RPMI8226 (cell line): ENCODE measurements at regions not wholly inside any gene's neighbourhood (a gene's known extent, or its start where the extent isn't known, plus 50 kb on each side); places are given as distances from the start of the nearest gene placed in this dataset.
"Not testable (repeated sequence)": the region's sequence is repeated elsewhere in the genome, so short reads cannot be mapped to it uniquely, and the experiment has no call there.

Source experiments
- DNase-seq: peaks from one replicate; pipeline ENCODE4 v3.0.0-alpha.2; 2015

DNA sequence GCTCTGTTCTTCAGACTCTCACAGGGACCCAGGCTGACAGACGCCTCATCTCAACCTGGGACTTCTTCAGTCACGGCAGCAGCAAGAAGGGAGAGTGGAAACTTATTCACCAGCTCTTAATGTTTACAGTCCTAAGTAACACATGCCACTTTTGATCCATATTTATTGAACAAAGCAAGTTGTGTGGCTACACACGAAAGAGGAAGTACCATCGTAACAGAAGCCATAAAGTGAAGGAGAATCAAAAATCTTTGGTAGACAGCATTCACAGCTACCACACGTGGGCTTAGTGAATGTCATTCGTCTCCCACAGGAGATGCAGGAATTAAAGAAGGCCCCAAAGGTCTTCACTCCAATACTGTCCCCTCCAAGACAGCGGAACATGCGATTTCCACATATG lies 582.6 kb downstream of the CETN3 start:
- no peak for DNase-seq

DNA sequence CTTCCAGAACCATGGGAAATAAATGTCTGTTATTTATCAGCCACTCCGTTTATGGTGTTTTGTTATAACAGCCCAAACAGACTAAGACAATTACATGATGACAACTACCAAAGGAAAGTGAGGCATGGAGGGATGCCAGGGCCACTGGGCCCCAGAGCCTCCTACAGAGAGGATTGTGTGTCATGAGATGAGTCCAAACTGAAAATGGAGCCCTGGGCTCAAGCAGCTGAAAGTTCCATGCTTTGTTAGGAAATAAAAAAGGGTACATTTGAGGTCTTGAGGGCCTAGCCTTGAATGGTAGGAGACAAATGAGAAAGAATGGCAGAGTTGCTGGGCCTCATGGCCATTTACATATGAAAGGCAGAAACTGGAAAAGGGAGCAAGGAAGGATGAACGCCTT lies 586.5 kb downstream of the CETN3 start:
- DNase-seq = no peak

DNA sequence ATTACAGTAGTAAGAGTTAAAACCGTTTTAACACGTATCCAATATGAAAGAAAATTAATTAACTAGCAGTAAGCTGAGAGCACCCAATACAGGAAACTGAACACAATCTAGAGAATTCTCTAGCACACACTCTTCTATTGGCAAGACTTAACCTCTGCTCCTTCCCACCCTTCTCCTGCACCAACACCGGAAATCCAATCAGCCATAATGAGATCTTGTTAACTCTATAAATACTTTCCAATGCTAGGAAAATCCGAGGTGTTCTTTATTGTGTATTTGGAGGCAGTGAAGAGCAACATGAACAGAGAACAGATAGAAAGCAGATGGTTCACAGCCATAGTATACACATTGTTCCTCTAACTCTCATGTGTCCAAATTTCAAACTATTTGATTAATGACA lies 591.7 kb downstream of the CETN3 start:
- no peak for DNase-seq

DNA sequence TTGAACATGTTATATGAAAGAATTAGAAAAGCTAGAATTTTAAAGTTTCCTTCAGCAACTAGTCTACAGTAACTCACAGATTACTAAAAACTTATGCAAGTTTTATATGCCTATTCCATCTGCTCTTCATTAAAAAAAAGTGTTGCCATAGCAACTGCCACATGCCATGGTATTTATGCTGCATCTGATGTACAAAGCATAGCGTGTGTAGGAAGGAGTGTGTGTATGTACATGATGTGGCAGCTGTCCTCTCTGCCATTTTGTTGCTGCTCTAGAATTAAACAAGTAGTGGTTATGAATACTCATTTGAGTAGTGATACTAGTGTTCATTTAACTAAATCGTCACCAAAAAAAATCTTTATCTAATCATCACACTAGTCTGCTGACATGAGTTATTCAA lies 593.5 kb downstream of the CETN3 start:
- DNase-seq = no peak

DNA sequence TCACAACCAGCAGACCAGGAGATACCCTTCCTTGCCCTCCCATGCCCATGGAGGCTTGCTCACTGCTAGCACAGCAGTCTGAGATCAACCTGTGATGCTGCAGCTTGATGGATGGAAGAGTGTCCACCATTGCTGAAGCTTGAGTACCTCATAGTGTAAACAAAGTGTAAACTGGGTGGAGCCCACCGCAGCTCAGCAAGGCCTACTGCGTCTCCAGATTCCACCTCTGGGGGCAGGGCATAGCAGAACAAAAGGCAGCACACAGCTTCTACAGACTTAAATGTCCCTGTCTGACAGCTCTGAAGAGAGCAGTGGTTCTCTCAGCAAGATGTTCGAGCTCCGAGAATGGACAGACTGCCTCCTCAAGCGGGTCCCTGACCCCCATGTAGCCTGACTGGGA lies 608.8 kb downstream of the CETN3 start:
- DNase-seq = not testable (repeated sequence)

DNA sequence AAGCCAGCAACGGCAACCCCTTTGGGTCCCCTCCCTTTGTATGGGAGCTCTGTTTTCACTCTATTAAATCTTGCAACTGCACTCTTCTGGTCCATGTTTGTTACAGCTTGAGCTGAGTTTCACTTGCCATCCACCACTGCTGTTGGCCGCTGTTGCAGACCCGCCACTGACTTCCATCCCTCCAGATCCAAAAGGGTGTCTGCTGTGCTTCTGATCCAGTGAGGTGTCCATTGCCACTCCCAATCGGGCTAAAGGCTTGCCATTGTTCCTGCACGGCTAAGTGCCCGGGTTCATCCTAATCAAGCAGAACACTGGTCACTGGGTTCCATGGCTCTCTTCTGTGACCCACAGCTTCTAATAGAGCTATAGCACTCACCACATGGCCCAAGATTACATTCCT lies 615.1 kb downstream of the CETN3 start:
- not testable (repeated sequence) for DNase-seq

DNA sequence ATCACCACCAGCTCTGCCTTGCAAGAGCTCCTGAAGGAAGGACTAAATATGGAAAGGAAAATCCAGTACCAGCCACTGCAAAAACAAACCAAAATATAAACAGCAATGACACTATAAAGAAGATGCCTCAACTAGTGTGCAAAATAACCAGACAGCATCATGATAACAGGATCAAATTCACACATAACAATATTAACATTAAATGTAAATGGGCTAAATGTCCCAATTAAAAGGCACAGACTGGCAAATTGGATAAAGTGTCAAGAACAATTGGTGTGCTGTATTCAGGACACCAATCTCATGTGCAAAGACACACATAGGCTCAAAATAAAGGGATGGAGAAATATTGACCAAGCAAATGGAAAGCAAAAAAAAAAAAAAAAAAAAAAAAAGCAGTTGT lies 629.8 kb downstream of the CETN3 start:
- DNase-seq = not testable (repeated sequence)

DNA sequence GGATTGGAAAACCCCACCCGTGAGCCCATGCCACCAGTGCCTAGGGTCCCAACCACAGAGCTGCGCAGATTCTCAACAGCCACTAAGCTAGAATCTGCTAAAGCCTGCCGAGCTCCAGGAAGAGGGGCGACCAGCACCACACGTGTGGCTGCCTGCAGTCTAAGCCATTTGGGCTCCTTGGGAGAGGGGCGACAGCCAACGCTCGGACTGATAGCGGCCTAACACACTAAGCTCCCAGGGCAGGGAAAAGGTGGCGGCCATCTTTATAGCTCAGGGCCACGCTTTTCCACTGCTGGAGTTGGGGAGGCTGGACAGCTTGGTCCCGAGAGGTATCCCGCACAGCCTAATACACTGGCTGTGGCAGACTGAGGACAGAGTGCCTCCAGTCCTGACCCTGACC lies 631.8 kb downstream of the CETN3 start:
- no peak for DNase-seq

DNA sequence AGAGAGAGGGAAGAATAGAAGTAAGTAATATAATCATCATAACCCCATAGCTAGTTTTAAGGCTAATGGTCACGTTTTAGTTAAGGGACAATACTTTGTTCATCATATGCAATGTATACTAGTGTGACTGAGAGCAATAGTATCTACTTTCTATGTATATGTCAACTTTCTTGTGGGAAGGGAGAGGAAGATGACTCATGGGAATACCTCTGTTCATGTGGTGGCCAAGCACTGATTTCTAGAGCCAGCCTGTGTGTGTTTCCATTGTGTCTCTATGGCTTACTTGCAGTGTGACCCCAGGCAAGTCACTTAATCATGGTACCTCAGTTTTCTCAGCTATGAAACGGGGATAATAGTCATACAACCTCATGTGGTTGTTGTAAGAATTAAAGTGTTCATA lies 639.6 kb downstream of the CETN3 start:
- DNase-seq = no peak

DNA sequence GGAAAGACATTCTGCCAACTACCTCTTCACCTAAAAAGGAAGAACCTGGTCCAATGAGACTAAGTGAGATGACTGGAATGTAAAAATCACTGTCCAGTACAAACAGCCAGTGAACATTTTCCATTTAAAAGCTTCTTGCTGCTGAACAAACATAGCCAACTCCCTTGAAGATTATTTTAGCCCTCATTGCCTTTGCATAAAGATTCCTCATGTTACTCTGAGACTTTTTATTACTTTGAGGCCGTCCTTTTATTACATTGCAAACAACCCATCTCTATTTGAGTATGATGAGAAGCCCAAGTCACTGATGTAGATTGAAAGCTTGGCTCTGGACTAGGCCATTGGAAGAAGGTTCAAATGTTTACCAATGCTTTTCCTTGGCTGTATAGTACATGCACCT lies 649.8 kb downstream of the CETN3 start:
- no peak for DNase-seq

DNA sequence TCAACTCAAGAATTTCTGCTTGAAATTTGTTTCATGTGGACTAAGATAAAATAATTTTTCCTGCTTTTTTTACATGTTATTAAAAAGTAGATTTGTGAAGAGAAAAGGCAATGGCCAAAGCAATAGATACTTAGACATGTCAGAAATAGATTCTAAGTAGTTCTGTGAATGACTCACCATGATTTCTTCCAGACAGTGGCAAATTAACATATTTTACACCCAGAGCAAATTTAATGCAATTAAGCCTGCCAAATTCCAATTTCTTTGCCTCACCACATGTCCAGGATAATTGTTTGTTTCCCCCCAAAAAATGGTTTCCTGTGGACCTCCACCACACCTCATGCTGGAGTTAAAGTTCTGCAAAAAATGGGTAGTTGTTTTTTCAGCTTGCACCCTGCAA lies 651.4 kb downstream of the CETN3 start:
- DNase-seq = no peak

DNA sequence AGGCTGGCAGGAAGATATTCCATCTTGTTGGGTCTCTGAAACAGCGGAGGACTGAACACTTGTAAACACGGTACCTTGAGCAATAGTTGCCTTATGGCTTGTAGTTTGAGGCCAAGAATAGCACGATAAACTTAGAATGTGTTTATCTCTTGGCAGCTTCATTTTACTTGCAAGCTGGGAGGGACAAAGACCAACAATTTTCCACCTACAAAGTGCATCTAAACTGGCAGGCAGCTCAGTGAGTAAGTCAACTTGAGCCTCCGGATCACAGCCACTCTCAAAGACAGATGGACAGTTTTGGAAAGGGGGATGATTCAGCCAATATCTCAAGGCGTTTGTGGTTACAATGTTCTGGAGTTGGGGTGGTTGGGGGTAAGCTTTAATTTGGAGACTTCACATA lies 652.6 kb downstream of the CETN3 start:
- DNase-seq = no peak

DNA sequence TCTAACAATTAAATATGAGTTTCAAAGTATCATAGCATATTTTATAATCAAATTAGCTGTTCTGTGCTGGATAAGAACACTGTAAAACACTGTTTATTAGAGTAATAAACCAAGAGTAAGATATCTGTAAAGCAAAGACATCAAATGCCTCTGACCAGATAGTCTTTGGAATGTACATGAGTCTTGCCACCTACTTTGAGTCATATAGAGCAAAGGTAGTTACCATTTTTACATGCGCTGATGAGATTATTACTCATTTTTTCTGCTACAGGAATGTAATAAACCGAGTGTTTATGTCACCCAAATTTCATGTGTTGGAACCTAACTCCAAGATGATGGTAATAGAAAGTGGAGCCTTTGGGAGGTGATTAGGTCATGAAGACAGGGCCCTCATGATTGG lies 654.5 kb downstream of the CETN3 start:
- no peak for DNase-seq

DNA sequence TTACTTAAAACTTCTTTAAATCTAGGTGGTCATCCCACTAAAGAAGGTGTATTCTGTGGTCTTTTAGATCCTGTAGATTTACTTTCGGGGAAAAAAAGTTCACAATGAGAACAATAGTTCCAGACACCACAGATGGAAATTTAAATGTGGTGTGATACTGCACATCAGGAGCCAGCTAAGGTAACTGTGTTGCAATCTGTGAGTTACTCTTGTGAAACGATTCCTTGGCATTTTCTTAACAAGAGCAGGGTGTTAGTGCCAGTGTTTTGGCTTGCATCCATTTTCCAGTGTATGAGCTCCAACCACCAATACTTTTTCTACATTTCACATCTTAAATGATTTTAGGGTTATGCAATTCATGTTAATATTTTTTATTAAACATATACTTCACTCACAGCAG lies 674.5 kb downstream of the CETN3 start:
- no peak for DNase-seq

DNA sequence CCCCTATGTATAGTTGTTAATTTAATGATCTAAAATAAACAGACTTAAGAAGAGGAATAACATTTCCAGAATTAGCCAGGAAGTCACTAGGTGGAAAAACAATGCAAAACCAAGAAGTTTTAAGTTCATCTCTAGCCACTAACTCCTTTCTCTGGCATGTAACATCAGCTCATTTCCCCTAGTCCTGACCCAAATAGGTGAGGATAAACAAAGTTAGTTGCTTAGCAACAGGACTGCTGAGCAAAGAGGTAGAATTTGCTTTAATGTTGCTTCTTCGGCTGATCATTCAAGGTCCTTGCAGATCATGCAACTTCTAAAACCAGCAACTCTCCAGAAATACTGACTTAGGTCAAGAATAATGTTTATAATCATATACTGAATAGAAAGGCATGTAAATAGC lies 675.8 kb downstream of the CETN3 start:
- no peak for DNase-seq

DNA sequence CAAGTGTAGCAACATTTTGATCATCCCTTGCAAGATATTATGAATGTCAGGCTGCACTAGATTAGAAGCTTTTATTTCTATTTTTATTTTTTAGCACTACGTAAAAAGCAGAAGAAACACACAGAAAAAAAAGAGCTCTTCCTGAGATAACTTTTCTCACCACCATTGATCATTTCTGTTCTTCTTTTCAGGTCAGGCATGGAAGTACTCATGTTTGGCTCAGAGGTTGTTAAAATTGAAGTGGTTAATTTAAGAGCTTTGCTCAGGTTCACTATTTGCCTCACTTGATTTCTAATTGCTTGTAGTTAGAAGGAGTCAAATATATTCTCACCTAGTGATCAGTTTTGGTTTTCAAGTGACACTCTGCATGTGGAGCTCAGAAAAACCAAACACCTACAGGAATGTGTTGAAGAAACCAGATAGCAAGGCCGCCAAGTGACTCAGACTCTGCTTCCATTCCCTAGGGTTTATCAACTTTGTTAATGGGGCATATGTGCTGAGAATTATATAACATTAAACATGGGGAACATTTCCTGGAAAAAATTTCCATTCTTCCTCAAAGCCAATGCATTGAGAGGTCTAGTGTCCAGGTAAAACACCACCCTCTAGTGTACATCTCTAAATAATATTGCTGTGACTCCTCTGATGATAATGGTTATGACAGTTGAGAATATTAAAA lies 679.8 kb downstream of the CETN3 start:
- DNase-seq = no peak

DNA sequence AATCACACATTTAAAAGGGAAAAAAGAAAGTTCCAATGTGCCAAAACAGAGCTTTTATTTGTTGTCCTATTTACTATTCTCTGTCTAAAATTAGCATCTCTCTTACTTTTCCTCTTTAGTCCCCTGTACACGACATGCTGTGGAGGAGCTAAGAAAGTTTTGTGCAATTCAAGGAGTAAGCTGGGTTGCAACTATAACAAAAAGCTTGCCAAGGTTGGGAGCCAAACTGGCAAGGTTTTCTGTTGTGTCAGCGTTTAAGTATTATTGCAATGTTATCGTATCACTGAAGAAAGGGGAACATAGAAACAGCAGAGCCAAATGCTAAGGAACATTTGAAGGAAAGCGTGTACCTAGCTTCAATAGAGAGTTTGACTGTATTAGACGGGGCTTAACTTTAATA lies 680.8 kb downstream of the CETN3 start:
- DNase-seq = peak; percentile 21

DNA sequence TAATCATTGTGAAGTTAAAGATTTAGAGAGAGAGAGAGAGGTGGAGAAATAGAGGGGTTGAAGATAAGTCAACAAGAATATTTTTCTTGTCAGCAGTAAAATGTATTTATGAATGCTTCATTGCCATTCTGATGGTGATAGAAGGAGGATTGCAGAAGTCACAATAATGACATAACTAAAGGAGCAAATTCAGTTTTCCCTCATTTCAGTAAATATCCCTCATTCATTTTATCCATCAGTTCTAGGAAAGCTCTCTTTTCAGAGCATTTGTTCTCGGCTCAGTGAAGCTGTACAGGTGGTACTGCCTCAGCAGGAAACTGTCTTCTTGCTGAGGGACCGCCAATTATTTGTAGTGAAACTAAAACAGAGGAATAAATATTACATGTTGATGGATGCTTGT lies 681.4 kb downstream of the CETN3 start:
- DNase-seq = no peak

DNA sequence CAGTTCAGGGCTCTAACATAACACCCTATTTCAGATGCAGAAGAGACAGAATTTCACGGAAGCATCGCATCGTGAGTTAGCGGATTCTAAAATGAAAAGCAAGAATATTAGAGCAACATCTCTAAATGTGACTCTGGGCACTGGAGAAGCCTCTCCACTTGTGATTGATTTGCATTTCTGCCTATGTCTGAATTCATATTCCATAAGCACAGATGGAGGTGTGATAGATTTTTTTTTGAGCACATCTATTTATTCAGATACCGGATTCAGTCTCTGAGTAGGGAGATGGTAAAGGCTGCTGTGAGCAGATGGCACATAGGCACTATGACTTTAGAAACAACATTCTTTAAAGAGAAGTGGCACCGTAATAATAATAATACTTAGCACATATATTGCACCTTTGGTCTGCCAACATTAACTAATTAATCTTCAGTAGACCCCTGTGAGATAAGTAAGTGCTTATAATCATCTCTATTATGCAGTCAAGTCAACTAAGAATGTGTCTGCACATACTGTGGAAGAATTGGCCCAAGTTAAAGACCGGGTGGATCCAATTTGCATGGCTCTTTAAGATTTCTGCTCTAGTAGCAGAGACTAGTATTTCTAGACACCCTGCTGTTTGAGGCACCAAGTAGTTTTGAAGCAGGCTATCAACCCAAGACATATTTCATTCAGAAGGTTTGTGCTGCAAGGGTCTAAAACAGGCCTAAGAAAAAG lies 685.0 kb downstream of the CETN3 start:
- no peak for DNase-seq

DNA sequence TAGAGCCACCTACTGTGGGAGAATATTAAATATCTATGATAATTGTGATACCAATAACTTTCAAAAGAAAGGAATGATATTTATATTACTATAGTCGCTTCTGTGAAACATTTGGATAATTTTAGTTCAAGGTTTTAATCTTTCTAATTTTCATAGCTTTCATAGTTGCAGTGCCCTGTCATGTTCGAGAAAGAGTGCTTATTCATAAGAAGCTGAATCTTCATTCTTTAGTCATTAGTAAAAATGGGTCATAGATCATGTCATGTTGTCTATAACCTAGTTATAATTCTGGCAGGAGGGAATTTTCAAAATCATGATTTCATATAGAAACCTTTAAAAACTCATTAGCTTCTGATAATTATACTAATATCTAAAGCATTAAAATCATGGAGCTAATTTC lies 685.6 kb downstream of the CETN3 start:
- no peak for DNase-seq

DNA sequence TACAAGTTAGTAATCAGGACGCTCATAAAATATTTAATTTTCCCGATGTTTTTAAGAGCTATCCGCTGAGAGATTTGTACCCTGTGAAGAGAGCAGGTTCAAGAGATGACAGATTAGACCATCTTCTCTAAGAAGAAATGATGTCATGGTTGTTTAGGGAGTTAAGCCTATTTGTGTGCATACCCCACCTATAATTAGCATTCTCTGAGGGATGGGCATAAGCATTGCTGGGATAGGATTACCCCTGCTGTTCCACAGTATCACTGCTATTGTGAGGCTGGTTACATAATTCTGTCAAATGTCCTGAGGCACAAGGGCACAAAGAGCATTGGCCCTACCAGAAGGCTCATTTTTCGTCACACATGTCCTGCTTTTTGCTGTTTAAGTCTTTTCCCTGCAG lies 687.0 kb downstream of the CETN3 start:
- no peak for DNase-seq

DNA sequence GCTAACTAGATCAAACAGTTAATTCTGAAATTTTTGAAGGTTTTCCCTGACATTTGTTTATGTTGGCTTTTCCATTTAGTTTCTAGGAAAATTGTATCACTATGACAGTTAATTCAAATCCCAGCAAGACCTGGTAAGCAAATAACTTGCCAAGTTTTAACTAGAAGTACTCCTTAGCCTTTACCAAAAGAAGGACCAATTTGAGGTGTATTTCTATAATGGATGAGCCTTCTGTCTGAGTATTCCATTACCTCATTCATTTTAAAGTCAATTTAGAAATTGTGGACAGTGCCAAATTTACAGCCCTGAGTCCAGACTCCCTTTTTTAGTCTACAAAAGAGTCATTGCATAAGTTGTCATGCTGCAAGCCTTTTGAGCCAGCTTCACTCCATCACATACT lies 687.6 kb downstream of the CETN3 start:
- DNase-seq = no peak

DNA sequence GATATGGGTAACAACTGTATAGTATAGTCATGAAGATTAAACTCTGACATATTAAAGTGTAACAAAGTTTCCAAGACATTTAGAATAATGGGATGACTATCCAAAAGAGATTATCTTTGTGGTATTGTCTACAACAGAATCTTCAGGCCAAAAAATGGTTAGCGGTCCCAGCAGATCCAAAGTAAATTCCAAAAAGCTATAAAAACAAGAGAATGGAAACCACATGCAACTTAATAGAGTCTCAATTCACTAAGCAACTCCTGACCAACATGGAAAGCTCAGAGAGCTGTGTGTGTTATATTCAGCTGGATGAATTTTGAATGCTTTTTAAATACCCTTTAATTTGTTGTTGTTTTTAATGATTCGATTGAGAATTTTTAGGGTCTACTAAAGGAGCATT lies 688.2 kb downstream of the CETN3 start:
- DNase-seq = no peak

DNA sequence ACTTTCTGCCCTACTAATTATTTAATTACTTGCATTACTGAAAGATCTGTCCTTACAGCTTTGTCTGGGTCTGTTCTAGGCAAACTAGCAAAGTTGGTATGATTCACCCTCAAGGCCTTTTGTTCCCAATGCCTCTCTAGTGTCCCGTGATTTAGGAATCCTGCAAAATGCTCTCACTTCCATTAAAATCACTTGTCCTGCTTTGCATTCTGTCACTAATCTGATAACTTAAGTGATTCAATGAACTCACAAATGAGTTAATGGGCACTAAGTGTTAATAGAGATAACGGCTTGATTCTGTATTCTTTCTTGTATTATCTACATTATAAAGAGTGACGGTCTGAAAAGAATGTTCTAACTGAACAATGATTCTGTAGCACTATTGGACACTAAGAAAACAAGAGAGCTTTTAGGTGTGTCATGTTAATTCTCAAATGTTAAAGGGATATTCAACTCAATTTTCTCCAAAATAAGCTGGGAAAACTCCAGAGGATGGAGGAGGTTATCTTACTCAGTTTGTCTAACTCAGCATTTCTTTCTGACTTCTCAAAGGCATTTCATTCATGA lies 697.3 kb downstream of the CETN3 start:
- DNase-seq = no peak

DNA sequence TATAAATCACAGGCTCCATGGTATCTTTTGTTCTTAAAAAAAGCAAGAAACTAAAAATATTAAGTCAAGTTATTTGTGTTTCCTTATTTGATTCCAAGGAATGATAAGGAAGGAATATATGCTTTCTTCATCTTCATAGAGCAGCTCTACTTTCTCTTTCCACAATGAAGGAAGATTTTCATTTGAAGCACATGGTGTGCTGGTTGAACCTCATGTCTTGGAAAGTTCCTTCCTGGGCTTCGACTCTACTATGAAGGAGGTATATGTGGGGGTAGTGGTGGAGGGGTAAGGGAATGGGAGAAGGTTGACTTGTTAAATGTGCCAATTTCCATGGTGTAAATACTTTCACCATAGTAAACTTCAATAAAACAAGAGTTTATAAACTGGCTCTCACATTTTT lies 698.0 kb downstream of the CETN3 start:
- DNase-seq = no peak
